GM18520 (cell line): ENCODE measurements at regions not wholly inside any gene's neighbourhood (a gene's known extent, or its start where the extent isn't known, plus 50 kb on each side); places are given as distances from the start of the nearest gene placed in this dataset.
"Not testable (repeated sequence)": the region's sequence is repeated elsewhere in the genome, so short reads cannot be mapped to it uniquely, and the experiment has no call there.

Experiments
- ATAC-seq: cut with Tn5 transposase; IDR thresholded peaks from one replicate; pipeline ENCODE4 v1.9.1; 2021; ENCODE audit not compliant: unreplicated experiment

DNA sequence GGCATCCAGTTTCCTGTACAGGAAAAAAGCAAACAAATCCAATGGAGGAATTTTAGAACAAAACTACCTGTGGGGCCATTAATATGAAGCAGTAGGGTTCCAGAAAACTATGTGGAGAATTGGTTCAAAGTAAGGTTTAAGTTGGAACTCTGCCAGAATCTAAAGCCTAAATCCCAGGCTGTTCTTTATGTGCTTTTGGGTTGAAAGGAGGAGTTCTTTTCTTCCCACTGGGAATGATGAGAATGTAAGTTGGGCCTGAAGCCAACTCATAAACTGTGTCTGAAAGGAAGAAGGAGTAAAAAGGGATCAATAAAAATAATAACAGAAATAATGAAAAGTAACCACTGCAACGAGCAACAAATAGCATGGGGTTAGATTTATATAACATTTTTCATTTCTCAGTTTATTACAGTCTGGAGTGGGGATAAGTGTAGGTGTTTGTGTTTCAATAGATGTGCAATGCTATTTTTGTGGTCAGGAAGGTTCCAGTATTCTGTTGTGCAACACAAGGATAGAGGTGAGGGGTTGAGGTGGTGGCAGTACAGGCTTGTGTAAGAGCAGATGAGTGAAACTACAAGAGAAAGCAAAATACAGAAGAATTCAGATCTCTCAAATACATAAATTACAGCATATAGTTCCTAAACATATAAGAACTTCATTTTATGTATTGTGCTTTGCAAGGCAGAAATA, 373.6 kb downstream of the EMP1 start:
- ATAC-seq: no peak

DNA sequence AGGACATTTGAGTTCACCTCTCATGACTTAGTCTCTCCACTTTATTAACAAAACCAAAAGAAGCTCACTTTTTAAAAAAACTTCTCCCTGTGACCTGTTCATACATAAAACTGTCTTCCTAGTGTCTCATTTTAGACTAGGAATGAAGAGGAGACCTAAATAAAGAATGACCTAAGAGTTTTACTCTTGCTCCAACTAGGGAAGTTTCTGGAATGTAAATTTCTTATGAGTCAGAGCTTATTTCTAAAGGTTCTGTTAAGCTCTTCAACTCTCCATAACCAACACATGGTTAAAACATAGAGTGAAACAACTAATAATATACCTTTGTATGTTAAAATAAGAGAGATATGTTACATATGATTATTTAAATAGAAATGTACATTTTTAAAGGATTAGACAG, 369.8 kb downstream of the EMP1 start:
- no peak for ATAC-seq

DNA sequence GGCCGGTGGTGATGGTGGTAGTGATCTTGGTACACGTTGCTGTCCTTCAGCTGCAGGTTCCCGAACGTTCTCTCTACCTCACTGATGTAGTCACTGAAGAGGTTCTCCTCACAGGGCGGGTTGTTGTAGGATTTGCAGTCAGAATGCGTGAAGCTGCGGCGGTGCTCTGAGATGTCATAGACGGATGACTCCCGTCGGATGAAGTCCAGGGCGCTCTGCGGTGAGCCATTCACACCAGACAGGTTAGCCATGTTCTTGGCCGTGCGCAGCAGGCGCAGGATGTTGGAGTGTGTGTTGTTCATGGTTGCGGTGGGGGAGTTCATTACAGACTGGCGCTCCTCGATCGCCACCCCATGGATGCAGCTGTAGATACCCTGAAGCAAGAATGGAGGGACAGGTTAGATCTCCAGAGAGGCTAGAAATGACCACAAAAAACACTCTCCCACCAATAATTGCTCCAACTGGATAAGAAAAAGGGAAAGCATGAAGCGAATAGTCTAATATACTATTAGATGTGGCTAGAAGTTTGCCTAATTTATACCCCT, 367.8 kb downstream of the EMP1 start:
- no peak for ATAC-seq

DNA sequence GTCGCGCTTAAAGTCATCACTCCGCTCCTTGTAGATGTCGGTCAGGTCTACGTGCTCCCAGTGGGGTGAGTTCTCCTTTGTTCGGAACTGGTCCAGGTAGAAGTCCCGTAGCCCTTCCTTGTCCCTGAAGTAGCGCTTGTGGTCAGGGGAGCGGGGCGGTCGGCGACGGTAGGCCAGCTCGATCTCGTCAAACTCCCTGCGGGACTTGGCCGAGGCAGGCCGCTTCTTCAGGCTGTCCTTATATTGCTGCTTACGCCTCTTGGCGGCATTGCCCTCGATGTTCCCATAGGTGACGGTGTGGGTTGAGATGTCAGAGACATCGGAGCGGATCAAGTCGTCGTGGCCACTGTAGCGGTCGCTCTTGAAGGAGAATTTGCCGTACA, 367.2 kb downstream of the EMP1 start:
- ATAC-seq: no peak

DNA sequence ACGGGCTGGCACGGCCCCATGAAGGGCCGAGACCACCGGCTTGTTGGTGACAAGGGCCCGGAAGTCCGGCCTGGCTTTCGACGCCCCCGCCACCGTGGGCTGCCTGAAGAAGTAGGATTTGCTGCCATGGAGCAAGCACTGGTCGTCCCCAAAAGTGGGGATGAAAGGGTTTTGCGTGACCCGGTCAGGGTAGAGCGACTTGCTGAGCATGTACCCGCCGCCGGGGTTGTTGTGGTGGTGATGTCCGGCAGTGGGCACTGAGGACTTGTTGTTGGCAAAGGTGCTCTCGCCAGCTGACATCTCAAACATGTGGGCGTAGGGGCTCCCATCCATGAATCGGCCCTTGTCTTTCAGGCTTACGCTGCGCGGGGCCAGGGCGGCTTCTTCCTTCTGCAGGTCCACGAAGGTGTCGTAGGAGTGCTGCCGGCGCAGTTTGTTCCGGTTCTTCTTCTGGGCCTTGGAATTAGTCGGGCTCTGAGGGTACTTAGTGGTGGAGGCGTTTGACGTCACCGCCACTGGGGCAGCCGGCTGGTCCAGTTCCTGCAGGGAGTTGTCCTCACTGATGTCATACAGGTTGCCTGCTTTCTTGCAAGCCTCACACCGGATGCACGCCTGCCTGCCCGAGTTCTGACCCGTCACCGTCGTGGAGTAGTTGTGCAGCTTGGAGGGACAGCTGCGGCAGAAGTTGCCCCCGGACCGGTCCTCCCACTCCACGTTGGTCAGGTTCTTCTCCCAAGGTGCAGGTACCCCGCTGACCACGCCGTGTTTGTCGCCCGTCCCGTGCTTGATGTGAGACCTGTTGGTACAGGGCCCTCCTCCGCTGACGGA, 366.6 kb downstream of the EMP1 start:
- no peak for ATAC-seq

DNA sequence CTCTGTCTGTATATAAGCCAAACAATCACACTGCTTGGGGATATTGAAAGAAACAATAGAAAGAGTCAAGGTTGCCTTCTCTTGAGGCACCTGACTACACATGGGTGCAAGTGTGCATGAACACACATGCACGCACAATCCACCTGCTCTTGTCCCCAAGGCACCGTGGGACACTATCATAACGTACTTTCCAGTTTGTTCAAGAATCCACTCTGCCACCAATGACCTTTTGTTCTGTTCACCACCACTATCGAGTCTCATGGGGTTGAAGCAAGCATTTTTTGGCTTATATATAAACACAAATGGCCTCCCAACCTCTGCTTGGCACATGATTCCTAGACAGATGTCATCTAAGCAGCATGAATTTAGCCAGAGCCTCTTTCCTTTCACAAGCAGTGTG, 365.4 kb downstream of the EMP1 start:
- no peak for ATAC-seq

DNA sequence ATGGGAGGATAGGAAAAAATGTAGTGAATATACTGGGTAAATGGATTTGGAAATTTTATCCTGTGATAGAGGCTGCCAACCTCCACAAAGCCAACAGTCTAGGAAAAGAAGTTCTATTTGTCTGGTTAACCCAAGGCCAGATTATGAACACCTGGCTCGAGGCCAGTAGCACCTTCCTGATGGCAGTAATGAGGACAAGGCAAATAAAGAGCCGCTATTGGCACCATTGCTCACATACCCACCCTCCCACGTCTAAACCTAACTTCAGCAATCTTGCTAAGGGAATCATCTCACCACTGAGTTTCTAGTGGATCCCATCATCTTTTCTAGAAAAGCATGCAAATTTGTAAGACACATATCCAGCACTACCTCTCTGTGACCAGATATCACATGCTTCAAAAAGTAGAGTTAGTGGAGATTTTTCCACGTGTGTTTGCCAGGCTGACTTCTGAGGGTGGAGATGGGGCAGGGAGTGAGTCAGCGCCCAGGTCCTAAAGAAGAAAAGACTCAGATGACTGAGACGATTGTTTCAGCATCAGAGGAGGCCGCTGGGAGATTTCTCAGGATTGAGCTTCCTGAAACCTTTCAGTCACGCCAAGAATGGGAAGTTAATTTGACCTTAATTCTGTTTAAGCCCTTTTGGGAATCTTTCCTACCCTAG, 362.9 kb downstream of the EMP1 start:
- no peak for ATAC-seq

DNA sequence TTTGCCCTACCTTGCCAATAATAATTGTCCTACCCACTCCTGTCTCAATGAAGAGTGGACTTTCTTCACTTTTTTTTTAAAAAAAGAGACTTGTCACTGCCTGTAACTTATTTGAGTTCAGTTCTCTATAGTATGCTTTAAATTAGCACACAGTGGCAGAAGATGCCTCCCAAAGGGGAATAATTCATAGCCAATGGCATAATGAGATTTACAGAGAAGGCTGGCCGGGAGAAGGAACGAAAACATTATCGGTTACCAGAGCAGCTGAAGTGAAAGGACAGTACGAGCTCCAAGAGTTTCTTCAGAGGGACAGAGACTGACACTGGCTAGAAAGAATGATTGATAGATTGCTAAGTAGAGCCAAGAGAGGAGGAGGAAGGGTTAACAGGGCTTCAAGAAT, 356.3 kb downstream of the EMP1 start:
- no peak for ATAC-seq

DNA sequence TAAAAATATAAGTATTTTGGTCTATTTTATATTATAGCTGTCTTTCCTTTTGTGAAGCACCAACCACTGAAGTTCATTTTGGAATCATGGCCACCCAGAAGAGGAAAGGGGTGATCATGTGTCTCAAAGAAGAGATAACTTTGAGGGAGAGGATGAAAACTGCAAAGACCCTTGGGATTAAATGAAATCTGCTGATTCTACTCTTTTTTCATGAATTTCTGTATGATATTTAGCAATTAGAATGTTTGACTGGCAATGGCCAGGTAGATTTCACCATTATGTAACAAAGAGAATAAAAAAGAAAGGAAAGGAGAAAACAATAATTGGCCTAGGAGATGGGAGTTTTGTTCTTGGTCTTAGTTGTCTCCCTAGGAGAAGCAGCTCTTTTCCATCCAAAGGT, 350.8 kb downstream of the EMP1 start:
- ATAC-seq: no peak

DNA sequence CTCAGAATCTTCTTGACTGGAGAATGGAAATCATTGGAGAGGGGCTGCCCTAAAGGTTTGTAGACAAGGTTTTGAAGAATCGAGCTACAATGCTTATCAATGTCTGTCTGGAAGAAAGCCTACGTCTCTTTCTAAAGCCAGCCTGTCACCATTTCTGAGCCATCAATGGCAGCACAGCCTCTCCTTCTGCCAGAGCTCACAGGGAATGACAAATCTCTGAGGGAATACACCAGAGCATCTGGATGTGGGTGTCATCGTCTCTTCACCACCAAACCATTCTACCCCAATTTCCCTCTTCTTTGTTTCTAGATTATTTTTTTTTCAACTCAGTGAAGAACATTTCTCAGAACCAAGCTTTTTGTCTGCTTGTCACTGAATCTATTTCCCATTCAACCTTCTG, 349.7 kb downstream of the EMP1 start:
- ATAC-seq: no peak

DNA sequence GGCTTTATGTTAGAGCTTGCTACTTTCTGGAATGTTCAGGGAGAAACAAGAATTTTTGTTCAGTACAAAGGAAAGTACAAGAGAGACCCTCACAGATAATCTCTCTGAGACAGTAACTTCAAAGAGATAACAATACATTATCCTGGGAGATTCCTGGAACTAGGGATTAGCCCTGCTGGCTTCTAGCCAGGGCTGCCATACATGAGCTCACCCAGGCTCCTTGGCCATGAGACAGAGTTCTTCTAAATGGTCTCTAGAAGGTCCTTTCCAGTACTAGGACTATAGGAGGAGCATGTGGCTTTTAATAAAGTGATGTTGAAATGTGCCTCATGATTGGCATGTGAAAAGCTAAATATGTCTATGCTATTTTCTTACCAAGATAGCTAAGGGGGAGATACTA, 342.5 kb downstream of the EMP1 start:
- no peak for ATAC-seq

DNA sequence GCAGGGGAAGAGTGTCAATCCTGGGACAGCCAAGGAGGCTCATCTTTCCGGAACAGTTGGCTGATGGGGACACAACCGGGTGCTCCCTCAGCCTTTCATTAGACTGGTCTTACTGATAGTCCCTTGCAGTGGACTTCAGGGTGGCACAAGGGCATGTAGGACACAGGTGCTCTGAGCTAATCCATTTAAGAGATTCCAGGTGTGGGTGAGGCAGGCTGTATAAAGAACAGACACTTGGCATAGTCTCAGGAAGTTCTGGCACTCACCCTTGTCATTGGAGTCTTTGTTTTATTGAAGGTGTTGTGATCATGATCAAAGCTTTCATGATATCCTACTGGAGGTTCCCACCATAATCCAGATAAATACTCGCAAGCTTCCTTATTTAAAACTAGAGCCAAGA, 341.6 kb downstream of the EMP1 start:
- no peak for ATAC-seq

DNA sequence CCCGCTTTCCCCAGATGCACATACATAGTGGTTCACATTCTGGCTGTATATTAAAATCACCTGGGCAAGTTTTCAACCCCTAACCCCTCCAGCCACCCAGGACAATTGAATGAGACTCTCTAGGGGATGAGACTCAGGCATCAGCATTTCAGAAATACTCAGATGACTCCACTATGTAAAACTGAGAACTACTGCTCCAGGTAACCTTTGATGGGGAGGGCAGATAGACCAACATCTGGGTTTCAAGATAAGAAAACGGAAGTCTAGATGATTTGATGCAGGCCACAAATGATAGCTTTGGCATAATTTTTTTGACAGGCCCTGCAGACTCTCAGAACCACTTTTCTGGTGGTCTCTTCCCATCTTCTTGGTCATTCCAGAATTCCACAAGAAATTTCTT, 341.1 kb downstream of the EMP1 start:
- ATAC-seq: peak; percentile 50

DNA sequence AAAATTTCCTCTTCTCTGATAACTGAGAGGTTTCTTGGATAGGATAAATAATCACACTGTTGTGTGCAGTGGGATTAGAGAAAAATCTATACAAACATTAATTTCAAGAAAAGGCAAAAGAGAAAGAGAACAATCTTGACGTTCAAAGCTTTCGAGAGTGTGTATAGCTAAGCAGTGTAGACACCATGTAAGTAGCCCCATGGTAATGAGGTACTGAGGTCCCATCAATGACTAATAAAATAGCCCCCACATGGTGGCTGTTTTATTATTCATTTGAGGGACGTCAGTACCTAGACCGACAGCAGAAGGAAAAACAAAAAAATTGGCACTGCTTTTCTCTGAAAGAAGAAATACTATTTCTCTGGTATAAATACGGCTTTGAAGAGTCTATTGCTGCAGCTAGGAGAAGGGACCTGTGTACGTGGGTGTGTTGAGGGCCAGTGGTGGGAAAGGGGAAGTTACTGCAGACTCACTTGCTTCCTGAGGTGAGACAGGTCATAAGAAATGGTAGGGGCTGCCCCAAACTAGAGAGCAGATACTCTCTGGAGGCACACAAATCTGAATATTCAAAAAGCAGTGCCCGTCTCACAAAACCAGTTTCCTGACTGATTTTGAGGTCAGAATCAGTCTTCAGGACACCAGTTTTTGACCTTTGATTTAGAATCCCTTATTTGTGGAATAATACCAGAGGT, 339.8 kb downstream of the EMP1 start:
- ATAC-seq: peak; percentile 95

DNA sequence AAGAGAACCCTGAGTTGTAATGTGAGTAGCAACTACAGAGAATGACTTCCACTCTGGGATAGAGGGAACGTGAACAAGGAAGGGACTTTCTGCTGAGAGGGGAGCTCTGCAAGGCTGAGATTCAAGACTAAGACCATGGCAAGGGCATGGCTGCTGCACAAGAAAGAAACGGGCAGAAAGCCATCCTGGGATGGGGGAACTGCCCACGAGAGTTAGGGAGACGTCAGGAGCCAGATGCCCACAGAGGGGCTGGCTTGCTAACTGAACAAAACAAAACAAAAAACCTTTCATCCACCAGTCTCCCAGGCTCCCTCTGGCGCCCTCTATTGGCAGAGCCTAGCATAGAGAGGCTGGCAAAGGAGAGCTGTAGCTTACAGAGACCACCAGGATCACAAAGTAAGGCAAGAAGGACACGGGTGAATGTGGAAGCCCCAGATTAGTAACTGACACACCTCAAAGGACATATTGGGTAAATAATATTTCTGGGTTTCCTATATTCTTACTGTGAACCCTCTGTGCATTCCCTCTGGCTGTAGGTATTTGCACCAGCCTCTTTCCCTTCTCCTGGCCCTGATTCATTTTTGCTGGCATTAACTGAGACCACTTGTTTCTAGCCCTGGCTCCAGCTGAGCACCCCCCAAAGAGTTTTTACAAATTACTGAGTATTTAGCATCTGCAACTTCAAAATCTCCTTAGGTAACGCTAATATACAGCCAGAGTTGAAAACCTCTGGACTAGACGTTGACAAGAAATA, 338.3 kb downstream of the EMP1 start:
- no peak for ATAC-seq

DNA sequence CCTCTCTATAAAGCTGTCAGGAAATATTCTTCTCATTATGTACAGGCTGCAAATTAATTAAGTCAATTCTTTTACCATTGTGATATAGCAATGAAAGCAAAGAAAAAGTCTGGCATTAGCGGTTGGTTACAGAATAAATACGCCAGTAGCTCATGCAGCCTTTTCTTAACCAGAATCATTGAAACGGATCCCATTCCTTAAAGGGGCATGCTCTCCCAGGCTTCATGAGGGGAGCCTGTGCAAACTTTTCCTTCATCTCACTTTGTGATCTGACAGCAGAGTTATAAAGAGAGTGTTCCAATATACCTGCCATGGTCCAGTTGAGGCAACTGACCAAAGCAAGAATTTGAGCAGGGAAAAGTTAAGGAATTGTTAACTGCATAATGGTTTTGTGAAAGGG, 337.7 kb downstream of the EMP1 start:
- no peak for ATAC-seq

DNA sequence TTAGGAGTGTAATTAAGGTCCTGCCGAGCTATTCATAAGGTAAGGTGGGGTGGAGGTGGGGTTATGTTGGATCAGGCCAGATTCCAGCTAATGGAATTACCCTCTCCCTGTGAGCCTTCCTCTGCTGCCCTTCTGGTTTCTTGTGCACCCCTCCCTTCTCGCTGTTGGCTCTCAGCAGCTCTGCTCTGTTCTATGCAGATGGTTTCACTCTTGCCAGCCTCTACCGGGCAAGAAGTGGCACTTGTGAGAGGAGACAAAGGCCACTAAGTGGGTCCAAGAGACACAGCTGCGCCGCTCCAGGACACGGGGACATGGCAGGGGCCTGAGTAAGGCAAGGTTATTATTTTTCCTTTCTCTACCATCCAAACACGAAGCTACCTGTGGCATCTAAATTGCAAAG, 334.4 kb downstream of the EMP1 start:
- ATAC-seq: no peak

DNA sequence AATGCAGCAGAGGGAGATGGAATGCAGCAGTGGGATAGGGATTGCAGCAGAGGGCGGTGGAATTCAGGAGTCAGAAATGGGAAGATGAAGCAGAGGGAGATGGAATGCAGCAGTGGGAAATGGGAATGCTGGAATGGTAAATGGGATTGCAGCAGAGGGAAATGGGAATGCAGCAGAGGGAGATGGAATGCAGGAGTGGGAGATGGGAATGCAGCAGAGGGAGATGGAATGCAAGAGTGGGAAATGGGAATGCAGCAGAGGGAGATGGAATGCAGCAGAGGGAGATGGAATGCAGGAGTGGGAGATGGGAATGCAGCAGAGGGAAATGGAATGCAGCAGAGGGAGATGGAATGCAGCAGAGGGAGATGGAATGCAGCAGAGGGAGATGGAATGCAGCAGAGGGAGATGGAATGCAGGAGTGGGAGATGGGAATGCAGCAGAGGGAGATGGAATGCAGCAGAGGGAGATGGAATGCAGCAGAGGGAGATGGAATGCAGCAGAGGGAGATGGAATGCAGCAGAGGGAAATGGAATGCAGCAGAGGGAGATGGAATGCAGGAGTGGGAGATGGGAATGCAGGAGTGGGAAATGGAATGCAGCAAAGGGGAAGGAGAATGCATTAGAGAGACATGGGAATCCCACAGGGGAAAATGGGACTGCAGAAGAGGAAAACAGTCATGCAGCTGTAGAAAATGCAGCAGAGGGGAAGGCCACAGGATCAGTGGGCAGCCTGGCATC, 329.8 kb downstream of the EMP1 start:
- ATAC-seq: not testable (repeated sequence)

DNA sequence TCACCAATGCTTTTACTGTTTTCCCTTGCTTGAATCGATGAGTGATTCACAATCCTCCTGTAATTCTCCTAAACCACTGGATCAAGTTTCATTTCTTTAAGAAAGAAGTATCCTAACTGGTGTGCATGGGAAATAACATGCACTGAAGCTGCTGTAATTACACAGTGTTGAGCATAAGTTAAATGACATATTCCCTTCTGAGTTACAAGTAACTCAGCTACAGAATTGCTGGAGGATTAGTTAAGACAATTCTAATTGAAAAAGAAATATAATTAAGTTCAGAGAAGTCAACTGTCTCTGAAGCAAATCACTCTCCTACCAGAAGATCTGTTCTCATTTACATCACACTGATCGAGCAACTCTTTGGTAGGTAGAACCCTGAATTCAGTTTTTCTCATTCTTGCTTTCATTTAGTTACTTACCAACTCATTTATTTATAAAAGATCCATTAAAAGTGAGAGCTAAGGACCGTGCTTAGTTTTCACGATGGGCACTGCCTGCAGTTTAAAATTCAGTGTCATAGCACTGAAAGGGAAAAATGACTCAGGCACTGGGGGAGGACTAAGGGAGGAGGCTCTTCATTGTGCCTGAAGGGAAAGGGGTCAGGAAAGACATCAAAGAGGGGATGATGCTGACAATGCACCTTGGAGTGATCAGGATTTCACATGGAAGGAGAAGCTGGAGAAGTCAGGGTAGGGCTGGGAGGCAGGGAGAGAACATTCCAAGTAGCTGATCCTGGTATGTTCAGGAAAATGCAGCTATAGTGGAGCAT, 327.2 kb downstream of the EMP1 start:
- no peak for ATAC-seq
